Islet precursor cell (in vitro differentiated cells): ENCODE measurements at regions not wholly inside any gene's neighbourhood (a gene's known extent, or its start where the extent isn't known, plus 50 kb on each side); places are given as distances from the start of the nearest gene placed in this dataset.
"Not testable (repeated sequence)": the region's sequence is repeated elsewhere in the genome, so short reads cannot be mapped to it uniquely, and the experiment has no call there.

ENCODE experiments used
- DNase-seq: peaks from one replicate; pipeline ENCODE4 v3.0.0-alpha.2; 2018

GRCh38 chr2:195569255-195569654, 87.8 kb upstream of the SLC39A10 start:
- DNase-seq = no peak

GRCh38 chr2:195564625-195565135, 92.3 kb upstream of the SLC39A10 start:
- DNase-seq = not testable (repeated sequence)

GRCh38 chr2:195563857-195564512, 93.0 kb upstream of the SLC39A10 start:
- no peak for DNase-seq

- DNase-seq = no peak
Measured at GRCh38 chr2:195562570-195563566, 94.2 kb upstream of the SLC39A10 start.

- no peak for DNase-seq
Measured at GRCh38 chr2:195561116-195561921, 95.7 kb upstream of the SLC39A10 start.

GRCh38 chr2:195560209-195560895, 96.7 kb upstream of the SLC39A10 start:
- no peak for DNase-seq

- DNase-seq = no peak
Measured at GRCh38 chr2:195559431-195559914, 97.6 kb upstream of the SLC39A10 start.

- DNase-seq = no peak
Measured at GRCh38 chr2:195555971-195556370, 101.1 kb upstream of the SLC39A10 start.

- no peak for DNase-seq
Measured at GRCh38 chr2:195552581-195552980, 104.4 kb upstream of the SLC39A10 start.

GRCh38 chr2:195548198-195548940, 108.7 kb upstream of the SLC39A10 start:
- DNase-seq = no peak

- DNase-seq = not testable (repeated sequence)
Measured at GRCh38 chr2:195547268-195547840, 109.7 kb upstream of the SLC39A10 start.

GRCh38 chr2:195545811-195546210, 111.2 kb upstream of the SLC39A10 start:
- no peak for DNase-seq

- no peak for DNase-seq
Measured at GRCh38 chr2:195543902-195544894, 112.8 kb upstream of the SLC39A10 start.

GRCh38 chr2:195543063-195543462, 114.0 kb upstream of the SLC39A10 start:
- no peak for DNase-seq

GRCh38 chr2:195542067-195542466, 115.0 kb upstream of the SLC39A10 start:
- DNase-seq = no peak

GRCh38 chr2:195538937-195539336, 118.1 kb upstream of the SLC39A10 start:
- DNase-seq = no peak

GRCh38 chr2:195537811-195538210, 119.2 kb upstream of the SLC39A10 start:
- no peak for DNase-seq

- DNase-seq = no peak
Measured at GRCh38 chr2:195536906-195537305, 120.1 kb upstream of the SLC39A10 start.

- no peak for DNase-seq
Measured at GRCh38 chr2:195535911-195536522, 121.0 kb upstream of the SLC39A10 start.
